ENCODE measurements at regions not wholly inside any gene's neighbourhood (a gene's known extent, or its start where the extent isn't known, plus 50 kb on each side); places are given as distances from the start of the nearest gene placed in this dataset.

- TF ChIP-seq POLR2A (IDR thresholded peaks at IDR 0.05) (no peak), CTCF (IDR thresholded peaks at IDR 0.05 in 4 of 5, conservative IDR thresholded peaks at IDR 0.05 in 1 of 5) (no peak)
These were observed 282.8 kb upstream of the HS6ST1 start for GRCh38 chr2:128601298-128602037.
